Myocyte (in vitro differentiated cells): ENCODE measurements at regions not wholly inside any gene's neighbourhood (a gene's known extent, or its start where the extent isn't known, plus 50 kb on each side); places are given as distances from the start of the nearest gene placed in this dataset.
A peak's percentile ranks its signal among the peaks of the same experiment; 100 is the strongest.

Experiments used
- DNase-seq: peaks from one replicate; pipeline ENCODE4 v3.0.0-alpha.2; 2012; ENCODE audit warnings: low read depth

DNA sequence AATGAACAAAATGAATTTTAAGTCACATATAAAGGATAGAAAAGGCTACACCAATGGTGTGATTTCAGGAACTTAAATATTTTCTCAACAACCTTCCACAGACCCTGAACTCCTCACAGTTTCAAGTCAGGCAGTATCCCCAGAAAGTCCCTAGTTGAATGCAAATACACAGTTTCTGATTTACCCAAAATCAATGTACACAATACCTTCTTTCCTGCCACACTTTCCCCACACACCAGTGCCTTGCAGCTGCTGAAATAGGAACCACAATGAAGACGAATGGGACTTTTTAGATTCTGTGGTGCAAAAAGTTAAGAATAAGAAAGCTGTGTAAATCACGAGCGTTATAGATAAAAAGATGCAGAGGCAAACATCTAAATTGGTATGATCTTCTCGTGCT lies 552.4 kb upstream of the MEF2C start:
- DNase-seq: no peak

DNA sequence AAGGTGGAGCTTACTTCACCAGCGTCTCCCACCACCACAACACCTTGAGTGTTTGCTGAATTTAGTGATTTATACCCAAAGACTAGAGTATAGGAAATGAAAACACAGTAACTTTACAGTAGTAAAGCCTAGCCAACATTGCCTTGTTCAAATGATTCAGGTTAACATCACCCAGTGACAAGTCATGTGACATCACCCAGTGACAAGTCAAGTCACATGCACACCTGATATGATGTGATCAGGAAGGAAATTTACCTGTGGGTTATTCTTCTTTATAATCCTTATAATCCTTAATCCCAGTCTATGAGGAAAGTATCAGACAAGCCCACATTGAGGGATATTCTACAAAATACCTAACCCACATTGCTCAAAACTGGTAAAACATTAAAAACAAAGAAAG lies 545.6 kb upstream of the MEF2C start:
- no peak for DNase-seq

DNA sequence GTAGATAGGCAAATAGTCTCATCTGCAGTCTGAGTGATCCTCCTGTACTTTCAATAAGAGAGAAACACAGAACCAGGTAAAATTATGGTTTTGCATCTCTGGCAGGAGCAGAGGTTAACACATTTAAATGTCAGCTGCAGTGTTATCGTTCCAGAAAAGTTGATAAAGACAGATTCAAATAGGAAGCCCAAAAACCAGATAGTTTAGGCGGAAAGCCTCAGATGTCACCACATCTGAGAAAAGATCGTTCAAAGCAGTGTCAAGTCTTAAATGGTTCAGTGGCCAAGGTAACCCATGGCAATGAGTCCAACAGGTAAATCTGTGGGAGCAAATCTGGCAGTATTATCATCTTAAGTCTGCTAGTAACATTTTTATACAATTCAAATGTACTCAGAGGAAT lies 542.1 kb upstream of the MEF2C start:
- no peak for DNase-seq

DNA sequence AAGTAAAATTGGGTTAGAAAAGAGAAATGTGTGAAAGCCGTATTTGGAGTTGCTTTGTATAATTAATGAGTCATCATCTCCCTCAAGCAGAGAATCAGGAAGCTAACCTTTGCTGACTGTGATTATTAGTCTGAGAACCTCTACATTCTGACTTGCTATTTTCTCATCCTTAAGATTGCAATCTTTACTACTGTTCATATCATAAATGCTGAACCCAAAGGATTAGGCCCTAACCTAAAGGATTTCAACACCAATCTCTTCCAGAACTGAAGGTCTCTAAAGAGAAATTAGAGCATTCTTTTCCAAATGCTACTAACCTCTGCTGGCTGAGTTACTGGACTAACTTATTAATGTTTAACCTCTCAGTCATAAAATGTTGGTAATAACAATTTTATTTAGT lies 538.1 kb upstream of the MEF2C start:
- peak; percentile 21 for DNase-seq

DNA sequence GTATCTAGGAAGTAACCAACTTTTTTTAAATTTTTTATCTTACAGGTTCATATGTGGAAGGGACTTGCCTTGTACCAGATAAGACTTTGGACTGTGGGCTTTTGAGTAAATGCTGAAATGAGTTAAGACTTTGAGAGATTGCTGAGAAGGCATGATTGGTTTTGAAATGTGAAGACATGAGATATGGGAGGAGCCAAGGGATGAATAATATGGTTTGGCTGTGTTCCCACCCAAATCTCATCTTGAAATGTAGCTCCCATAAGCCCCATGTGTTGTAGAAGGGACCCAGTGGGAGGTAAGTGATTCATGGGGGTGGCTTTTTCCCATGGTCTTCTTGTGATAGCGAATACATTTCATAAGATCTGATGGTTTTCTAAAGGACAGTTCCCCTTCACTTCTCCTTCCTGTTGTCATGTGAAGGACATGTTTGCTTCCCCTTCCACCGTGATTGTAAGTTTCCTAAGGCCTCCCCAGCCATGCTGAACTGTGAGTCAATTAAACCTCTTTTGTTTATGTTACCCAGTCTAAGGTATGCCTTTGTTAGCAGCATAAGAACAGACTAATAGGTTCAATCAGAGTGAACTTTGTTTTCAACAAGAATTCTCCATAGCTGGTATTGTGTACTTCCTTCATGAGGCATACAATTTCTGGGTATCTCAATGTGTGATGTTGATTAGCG lies 535.6 kb upstream of the MEF2C start:
- no peak for DNase-seq

DNA sequence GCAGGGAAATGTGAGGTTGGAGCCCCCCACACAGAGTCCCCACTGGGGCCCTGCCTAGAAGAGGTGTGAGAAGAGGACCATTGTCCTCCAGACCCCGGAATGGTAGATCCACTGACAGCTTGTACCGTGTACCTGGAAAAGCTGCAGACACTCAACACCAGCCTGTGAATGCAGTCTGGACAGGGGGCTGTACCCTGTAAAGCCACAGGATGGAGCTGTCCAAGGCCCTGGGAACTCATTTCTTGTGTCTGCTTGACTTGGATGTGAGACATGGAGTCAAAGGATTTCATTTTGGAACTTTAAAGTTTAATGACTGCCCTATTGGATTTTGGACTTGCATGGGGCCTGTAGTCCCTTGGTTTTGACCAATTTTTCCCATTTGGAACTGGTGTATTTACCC lies 535.0 kb upstream of the MEF2C start:
- DNase-seq: no peak

DNA sequence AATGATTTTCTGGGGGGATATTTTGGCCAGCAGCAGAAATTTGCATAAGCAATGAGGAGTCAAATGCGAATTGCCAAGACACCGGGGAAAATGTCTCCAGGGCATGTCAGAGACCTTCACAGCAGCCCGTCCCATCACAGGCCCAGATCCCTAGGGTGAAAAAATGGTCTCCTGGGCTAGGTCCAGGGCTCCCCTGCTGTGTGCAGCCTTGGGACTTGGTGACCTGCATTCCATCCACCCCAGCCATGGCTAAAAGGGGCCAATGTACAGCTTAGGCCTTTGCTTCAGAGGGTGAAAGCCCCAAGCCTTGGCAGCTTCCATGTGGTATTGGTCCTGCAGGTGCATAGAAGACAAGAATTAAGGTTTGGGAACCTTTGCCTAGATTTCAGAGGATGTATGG lies 534.5 kb upstream of the MEF2C start:
- no peak for DNase-seq

DNA sequence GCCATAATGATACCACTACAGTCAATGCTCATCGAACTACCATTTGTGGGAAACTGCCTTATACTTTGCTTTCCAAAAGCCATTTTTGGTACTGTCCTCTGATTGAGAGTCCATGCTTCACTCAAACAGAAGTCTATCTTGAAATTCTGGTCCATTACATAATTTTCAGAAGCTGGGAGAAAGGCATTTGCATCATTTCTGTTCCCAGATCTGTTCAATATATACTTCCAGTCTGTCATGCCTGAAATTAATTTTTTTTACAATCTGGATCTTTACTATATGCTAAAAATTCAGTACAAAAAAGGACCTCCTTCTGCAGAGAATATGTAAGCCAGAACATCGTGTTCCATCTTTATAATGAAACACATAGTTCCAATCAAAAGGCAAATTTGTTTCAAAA lies 528.9 kb upstream of the MEF2C start:
- DNase-seq: no peak

DNA sequence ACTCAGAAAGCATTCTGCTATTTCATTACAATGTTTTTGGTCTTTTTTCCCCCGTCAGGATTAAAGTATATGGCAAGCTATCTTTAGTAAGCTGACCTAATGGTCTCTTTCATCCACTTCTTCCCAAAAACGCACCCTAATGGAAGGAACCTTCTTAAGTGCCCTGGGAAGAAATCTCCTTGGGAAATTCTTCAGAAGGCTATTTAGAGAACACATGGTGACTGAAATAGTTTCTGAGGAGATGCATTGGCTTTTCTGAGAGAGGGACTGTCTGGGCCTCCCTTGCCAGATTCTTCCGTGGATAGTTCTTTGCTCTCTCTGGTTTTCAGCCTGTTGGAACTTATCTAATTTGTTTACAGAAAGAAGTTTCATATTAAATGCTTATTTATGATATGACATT lies 524.1 kb upstream of the MEF2C start:
- peak; percentile 42 for DNase-seq

DNA sequence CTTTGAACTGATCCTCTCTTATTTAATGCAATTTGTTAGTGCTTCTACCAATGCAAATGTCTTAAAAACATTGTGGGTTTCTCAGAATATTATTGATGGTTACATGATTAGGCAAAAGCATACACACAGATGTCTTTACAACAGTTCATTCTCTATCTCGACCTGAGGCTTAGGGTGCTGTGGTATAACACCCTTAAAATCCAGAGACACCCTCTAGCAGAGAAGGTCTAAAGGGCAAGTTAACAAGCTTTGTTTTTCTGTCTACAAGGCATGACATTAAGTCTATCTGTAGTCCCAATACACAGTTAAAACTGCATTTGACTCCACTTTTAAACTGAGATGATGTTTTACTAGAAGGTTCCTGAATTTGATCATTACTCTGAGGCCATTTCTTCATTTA lies 518.7 kb upstream of the MEF2C start:
- DNase-seq: no peak

DNA sequence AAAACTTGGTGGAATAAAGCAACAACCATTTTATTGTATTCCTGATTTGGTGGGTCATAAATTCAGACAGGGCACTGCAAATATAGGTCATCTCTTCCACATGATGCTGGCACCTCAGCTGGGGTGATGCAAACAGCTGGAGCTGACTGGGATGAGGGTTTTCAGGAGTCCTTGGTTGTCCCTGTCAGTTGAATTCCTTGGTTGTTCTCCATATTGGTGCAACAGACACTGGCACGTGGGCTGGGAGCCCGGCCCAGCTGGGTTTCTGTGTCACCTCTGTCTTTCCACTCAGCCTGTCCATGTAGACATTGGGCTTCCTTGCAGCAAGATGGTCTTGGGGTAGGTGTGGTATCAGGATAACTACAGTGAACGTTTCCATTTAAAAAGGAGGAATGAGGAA lies 518.0 kb upstream of the MEF2C start:
- no peak for DNase-seq

DNA sequence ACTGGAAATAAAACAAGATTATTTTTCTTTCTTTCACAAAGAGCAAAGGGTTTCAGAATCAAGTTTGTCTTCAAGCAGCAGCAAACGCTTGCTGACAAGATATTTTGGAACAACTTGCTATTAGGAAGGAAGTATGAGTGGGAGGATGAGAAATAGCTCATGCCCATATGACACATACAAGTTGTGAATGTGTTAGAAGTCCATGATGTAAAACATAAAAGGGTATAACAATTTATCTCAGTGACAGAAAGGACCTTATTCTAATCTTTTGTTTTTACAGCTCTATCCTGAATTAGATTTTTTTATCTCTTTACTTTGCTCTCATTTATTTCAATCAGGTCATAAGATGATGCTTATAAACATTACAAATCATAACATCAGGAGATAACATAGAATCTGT lies 516.6 kb upstream of the MEF2C start:
- no peak for DNase-seq

DNA sequence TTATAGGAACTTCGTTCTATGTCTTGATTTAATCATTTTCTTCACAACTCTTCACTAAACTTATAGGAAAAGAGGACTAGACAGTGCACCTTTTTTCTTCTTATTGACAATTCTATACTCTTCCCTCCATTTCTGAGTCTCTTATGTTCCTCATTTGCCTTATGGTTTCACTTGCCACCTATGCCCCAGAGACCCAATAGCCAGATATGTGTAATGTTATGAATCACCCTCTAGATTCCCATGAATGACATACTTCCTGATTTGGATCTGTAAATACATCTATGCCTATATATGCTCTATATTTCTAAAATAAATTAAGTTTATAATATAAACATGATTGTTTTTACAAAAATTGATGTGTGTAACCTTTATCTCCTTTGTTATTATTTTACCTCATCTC lies 514.1 kb upstream of the MEF2C start:
- no peak for DNase-seq

DNA sequence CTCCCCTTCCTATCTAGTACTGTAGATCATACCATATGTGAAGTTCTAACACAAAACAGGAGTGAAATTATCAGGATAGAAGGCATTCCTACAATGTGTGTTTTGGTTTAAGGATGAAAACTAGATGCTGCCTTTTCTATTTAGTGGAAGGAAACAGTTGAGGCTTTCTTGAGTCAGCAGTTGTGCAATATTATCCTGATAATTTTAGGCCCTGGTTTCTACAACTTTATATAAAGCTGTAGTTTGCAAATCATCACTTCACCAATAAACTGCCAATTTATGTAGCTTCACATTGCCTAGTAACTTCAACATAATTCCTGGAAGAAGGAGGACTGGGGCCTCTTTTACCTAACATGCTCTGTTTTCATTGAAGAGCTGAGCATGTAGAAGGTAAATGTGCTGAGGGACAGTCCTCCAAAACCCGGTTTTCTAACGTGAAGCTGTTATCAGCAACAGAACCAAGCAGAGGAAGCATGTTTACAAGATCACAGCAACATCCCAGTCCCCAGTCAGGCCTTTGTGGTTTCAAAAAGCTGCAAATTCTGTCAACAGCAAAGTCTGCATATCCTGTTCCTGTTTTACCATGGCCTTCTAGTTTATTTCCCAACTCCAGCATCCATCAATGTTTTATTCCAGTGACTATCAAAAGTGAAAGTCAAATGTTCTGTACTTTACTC lies 513.4 kb upstream of the MEF2C start:
- DNase-seq: peak; percentile 22

DNA sequence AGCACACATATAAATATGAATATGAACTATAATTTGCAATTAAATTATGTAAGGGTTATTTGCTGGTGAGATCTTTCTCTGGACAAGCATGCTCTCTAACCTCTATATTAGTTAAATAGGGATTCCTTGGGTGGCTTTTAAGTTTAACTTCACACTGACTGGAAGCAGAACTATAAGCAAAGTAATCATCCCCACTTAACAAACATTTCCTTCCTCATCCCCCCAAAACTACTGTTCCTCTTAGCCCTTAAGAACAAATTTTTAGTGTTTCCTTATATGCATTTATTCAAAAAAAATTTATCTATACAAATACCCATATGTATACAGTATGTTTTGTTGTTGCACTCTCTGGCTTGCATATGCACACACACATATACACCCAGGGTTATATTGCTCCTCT lies 512.1 kb upstream of the MEF2C start:
- DNase-seq: no peak

DNA sequence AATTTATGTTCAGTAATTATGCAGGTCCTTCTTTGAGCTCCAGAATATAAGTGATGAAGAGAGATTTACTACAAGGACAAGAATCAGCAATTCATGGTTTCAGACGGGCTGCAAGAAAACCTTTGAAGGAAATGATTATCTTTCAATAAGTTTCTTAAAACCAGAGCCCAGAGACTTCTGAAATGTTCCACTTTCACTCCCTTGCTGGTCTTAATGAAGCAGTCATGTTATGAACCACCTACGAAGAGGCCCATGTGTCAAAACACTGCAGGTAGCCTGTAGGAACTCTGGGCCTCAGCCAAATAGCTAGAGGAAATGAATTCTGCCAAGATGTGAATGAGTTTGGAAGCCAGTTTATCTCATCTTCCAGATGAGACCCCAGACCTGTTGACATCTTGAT lies 505.9 kb upstream of the MEF2C start:
- no peak for DNase-seq

DNA sequence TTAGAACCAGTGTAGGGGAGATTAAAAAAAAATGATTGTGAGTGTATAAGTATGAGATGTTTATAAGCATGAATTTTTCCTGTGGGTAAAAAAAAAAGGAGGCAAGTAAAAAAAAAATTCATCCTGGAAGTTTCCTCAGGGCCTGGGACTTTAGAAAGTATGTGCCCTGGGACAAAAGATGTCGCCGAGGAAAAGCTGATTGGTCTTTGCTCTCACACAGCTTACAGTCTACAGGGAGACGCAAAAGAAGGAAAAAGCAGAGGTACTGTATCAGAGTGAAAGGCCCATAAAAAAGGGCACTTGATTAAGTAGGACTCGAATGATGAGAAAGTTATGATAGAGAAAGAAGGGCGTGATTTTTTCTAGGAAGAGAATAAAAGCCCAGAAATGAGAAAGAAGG lies 501.4 kb upstream of the MEF2C start:
- DNase-seq: no peak

DNA sequence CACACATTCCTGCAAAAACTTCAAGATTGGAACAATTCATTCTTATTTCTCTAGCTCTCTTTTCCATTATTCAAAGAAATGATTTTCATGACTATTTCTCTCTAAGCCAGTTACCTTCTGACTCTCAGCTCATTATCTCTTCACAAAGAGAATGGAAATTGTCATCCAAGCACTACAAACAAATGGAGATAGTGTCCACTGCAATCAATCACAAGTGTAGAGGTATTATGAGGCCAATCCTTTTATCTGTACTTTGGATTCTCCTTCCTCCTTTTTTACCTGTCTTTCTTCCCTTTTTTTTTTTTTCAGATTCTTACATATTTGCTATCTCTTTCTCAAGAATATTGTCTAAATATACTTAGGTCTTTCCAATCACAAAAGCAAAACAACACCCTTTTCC lies 497.7 kb upstream of the MEF2C start:
- DNase-seq: no peak

DNA sequence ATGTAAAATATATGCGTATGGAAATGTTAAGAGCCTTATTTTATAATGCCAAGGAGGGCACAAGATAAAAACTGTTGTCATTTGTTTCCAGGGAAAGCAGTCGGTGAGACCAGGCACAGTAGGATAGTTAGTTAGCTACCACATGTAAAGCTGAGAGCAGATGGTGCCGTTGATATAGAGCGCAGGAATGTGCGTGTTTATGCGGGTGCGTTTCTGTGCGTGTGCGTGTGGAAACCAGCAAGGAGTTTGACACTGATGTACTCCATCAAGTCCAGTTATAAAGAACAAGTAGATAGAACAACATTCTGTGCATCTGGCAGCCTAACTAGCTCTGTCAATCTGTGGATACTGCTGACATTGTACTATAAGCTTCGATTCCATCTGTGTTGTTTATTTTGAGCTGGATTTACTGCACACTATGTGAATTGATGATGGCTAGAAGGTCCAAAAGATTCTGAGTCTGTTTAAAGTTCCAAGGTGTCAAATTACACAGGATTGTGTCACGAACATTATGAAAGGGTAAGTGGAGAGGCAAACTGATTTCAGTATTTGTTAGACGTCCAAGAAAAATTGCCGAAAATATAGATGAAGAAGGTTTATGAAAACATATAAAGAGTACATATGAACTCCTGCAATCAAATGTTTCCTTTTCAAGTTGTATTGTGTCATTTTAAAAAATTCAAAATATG lies 494.9 kb upstream of the MEF2C start:
- no peak for DNase-seq

DNA sequence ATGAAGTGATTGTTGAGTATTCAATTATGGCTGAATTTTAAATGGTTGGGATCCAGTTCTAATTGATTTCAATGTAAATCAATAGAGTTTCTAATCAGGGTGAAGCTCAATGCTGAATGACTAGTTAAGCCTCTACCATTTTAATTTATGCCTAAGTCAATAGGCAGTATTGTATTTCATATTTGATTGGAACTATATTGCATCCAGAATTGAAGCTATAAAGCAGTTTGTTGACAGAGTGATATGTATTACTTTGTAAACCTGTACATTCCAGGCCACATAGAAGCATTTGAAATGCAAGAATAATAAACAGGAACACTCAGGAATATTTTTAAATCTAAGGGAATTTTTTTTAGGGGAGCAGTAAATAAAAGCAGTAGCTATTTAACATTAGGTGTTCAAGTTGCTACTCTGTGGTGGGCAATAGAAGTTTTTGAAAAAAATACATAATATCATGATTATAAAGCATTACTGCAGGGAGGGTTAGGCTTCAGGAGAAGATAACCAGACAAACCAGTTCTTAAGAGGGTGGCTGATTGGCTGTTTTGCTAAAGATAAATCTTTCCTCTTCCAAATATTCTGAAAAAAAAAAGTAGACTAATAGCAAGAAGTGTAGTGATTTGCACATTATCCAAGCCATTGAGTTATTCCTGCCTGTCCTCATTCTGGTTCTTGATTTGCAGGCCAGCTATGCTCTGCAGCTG lies 492.0 kb upstream of the MEF2C start:
- DNase-seq: no peak

DNA sequence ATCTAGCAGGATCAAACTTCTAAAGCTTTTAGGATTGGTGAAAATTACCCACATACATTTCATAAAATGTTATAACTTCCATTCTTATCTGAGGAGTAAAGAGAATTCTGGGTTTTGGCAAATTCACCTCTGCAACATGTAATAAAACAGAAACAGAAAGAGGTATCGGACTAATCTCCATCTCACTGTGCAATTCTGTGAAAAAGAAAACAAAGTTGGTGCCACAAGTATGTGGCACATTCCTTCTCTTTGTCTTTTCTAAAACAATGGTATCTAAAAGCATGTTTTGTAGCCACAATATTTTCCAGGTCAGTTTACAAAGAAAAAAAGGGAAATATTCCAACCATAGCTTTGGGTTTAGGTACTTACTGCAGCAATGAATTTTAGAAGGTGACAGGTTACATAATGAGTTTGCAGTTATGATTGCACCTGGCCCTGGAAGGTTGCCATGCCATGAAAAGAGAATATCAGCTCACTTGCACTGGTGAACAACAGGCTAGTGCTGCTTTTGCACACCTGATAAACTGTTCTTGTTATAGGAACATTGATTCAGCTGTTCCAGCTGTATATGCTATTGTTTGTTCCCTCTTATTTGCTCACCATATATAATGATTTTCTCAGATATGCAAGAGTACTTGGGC lies 491.3 kb upstream of the MEF2C start:
- no peak for DNase-seq

DNA sequence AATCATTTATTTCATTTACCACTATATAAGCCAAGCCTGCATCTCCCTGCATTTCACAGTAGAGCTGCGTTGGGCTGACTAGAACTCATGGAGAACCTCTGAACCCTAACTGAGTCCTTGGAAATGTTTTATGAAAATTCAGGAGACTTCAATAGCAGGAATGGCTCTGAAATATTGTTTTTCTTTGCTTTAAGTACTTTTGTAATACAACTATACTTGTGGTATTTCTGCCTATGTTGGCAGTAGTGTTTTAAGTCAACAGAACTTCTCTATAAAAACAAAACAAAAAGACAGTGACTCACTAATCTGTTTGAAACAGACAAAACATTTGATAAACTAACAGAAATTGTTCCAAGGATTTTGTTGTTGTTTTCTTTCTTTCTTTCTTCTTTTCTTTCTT lies 489.2 kb upstream of the MEF2C start:
- DNase-seq: no peak
